Heart left ventricle (tissue), 13 donors: ENCODE measurements at regions not wholly inside any gene's neighbourhood (a gene's known extent, or its start where the extent isn't known, plus 50 kb on each side); places are given as distances from the start of the nearest gene placed in this dataset.

Source experiments
- CTCF ChIP-seq, 12 donors: fragments of 200-600 bp; sonication (generic) in 4 of 12; IDR thresholded peaks; one replicate each; pipeline versions ENCODE4 v1.5.0 to v1.8.0; 2018 to 2022; ENCODE audit warnings: antibody characterized with exemption in 12 of 12, mild to moderate bottlenecking in 5 of 12
- POLR2A ChIP-seq, 2 donors: fragments of 450-650 bp; IDR thresholded peaks; one replicate each; pipeline ENCODE4 v1.6.1; 2017; ENCODE audit warnings: antibody characterized with exemption in 2 of 2, mild to moderate bottlenecking in 2 of 2, moderate library complexity in 2 of 2
- donor health status: ischemic (EF 13 %, LVEDD 7.1; RV severe dilation, severe dysfunction).
- donor health status: DM: no; HTN: yes; CAD: no.
- donor health status: DM: no; HTN: no; CAD: no.
- donor health status: ischemic (EF 25% LVEDD 6.9; RV normal size, moderate dysfunction).
- donor health status: ischemic (EF 25% LVEDD 5.7; RV mildly dilated, moderate dysfunction).
- donor health status: ischemic (EF 35%, LVEDD 5.7; RV mildly dilated, moderate dysfunction).
- donor health status: nonischemic (EF 11% LVEDD 7.7; RV severe dilation, severe dysfunction).
- donor health status: DM: yes; HTN: yes; CAD: no.
- donor health status: PGD.
- donor health status: ischemic (EF 29% LVEDD 5.4; RV normal size, mild dysfunction).
- donor health status: nonischemic (EF 23%, LVEDD 6.1; RV moderate dilation, normal function).

- TF ChIP-seq CTCF (IDR thresholded peaks at IDR 0.05) (no peak), POLR2A (IDR thresholded peaks at IDR 0.05) (no peak)
Observed at GRCh38 chr3:3448468-3448867, 269.0 kb upstream of the CRBN start.
